Activated CD4-positive, alpha-beta T cell treated with anti-CD3 and anti-CD28 coated beads for 4 hours (primary cell): ENCODE measurements at regions not wholly inside any gene's neighbourhood (a gene's known extent, or its start where the extent isn't known, plus 50 kb on each side); places are given as distances from the start of the nearest gene placed in this dataset.

ENCODE experiments used
- DNase-seq, 2 donors: peaks; one replicate each; pipeline ENCODE4 v3.0.0-alpha.2; 2020

DNA sequence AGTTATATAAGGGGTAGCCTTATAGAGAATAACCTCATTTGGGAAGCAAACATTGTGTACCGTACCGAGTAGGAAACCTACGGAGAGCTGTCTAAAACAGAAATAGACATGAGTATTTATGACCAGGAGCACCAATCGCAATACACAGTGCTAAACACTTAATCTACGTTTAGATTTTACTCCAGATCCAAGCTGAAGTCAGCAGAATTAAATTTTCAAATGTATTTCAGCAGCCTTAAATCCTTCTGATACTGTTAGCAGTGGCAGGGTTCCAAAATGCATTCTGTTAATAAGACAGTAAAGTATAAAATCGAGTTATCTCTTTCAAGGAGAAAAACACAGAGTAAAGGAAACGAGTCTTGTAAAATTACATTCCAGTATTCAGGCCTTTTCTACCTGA lies 118.1 kb upstream of the ZNF521 start:
- no peak for DNase-seq

GRCh38 chr18:25469489-25469888 lies 117.5 kb upstream of the ZNF521 start:
- no peak for DNase-seq

DNA sequence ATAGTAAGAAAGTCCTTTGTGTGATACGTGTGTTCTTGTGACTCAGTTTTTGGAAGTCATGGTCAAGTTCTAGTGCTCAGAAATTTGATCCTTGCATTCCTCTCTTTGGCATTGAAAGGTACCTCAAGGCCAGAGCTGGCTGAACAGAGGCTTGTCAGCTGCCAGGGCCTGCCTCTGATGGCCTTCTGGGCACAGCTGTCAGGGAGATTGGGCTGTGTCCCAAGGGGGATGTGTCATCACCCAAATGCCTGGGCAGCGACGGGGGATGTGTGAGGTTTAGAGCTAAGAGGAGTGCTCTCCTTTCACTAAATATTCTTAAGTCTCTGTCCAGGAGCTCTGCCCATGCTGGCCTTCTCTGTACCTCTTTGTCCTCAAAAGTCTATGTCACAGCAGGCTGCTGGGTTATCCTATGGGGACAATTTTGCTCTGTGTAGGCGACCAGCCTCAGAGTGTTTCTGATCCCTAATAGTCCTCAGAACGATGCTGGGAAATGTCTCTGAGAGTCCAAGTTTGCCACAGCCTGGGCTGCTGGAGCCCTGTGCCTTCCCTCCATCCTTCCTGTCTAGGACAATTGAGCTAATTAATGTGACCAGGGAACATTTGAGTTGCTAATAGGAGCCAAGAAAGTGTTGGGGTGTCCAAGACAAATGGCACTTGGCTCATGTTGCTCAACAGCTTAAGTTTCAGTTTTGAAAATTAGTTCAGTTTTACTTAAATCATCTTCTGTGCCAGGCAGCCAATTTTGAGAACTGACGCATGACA lies 115.4 kb upstream of the ZNF521 start:
- no peak for DNase-seq

DNA sequence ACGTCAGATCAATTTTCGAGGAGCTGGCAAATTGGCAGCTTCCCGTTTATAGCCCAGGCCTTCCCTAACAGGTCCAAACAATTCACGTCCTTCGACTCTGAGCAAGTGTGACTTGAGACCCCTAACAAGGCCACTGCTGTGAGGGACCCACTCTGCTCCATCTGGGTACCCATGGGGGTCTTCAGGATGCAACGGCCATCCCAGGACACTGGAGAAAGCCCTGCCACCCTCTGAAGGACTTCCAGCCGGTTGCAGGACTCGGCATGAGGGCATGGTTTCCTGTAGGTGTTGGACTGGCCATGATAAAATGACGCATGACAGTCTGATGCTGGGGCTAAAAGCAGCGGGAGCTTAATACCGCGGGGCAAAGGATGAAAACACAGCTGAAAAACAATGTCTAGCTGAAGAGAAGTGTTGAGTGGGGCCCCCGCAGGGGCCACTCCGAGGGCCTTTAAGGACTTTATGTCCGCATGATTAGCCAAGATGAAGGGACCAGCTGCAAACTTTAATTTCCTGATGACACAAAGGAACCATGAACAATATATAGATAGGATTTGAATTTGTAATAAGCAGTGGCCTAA lies 113.3 kb upstream of the ZNF521 start:
- DNase-seq = no peak

- no peak for DNase-seq
Observed at GRCh38 chr18:25464227-25464626, 112.3 kb upstream of the ZNF521 start.

DNA sequence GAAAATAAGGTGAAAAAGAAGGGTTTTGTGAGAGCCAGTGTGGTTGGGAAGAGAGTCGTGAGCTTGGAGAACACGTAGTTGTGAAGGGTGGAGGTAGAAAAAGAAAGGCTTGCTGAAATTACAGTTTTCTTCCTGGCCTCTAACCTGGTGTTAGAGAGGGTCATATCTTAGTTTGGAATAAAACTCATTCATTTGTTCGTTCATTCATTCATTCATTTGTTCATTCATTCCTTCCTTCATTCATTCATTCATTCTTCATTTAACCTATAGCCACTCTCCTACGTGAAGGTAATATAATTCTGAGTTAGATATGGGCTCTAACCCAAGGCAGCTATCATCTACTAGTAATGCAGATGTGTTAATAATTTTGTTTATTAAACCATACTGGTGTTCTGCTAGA lies 111.8 kb upstream of the ZNF521 start:
- no peak for DNase-seq

GRCh38 chr18:25459814-25460213 lies 107.8 kb upstream of the ZNF521 start:
- no peak for DNase-seq

- no peak for DNase-seq
Observed at GRCh38 chr18:25457601-25458000, 105.6 kb upstream of the ZNF521 start.

- no peak for DNase-seq
Observed at GRCh38 chr18:25457126-25457525, 105.2 kb upstream of the ZNF521 start.

GRCh38 chr18:25456334-25457010 lies 104.5 kb upstream of the ZNF521 start:
- no peak for DNase-seq

GRCh38 chr18:25455646-25456045 lies 103.7 kb upstream of the ZNF521 start:
- no peak for DNase-seq

- no peak for DNase-seq
Observed at GRCh38 chr18:25455159-25455558, 103.2 kb upstream of the ZNF521 start.

GRCh38 chr18:25454730-25455129 lies 102.8 kb upstream of the ZNF521 start:
- no peak for DNase-seq

- DNase-seq = no peak
Observed at GRCh38 chr18:25454270-25454659, 102.3 kb upstream of the ZNF521 start.

DNA sequence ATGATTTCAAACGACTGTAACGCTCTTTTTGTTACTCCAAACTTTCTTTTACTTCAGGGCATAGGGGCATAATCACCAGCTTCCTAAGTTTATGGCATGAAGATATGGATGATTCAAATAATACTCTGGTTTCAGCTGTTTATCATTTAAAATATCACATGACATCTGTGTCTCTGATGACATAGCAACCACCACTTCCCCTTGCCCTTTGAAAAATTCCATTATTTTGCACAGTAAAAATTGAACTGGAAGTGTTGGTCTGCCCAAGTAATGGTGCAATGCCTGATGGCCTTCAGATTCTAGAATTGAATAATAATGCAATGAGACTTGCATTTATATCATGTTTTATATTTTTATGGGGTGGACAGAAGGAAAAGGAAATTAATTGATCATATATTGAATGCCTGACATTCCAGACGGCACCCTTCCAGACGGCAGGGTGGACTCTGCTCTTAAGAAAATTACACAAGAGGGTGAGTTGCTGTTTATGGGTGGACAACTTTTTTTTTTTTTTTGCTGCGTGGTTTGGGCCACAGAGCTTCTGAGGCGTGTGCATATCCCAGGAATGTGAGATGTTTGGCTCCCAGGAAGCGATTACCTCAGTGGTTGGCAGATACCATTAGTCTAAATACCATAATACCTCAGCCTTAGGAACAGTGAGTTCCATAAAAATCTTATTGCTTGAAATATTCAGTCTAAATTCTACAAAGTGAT lies 101.7 kb upstream of the ZNF521 start:
- no peak for DNase-seq

DNA sequence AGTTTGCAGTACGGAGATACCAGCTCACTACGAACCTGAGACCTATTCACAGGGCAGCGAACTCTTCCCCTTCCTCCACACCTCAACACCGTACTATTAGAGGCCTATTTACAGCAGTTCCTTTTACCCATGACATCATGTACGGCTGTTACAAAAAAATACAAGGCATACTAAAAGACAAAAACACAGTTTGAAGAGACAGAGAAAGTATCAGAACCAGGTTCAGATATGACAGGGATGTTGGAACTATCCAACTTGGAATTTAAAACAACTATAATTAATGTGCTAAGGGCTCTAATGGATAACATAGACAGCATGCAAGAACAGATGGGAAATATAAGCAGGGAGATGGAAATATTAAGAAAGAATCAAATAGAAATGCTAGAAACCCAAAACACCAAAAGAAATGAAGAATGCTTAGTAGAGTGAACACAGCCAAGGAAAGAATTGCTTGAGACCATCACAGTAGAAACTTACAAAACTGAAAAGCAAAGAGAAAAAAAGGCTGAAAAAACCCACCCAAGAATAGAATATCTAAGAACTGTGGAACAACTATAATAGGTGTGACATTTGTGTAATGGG lies 99.2 kb upstream of the ZNF521 start:
- DNase-seq = no peak

- no peak for DNase-seq
Observed at GRCh38 chr18:25449046-25449445, 97.1 kb upstream of the ZNF521 start.

DNA sequence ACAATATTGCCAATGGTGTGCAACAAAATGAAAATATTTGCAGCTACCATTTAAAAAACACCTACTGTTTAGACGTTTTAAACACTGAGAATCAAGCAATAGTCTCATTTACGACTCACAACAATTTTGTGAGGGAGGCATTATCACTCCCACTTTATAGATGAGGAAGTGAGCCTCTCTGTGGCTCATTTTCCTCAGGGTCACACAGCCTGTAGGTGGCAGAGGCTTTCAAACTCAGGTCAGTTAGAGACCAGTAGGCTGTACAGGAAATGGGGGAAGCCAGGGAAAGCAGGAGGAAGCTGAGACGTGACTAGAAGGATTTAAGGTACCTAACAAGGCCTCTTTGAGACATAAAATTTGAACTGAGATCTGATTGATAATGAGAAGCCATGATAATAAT lies 95.0 kb upstream of the ZNF521 start:
- DNase-seq = no peak

DNA sequence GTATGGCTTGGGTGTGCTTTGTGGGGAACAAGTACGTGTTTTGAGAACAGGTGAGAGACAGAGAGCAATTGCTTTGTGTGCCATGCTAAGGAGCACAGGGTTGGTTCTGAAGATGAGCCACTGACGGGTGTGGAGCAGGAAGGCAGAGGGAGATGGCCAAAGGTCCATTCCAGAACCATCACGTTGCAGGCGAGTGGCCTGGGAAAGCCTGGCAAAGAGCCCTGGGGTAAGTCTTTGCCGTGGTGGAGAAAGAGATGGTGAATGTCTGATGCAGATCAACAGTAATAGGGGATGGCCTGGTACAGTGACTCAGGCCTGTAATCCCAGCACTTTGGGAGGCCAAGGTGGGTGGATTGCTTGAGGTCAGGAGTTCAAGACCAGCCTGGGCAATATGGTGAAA lies 93.5 kb upstream of the ZNF521 start:
- DNase-seq = no peak

DNA sequence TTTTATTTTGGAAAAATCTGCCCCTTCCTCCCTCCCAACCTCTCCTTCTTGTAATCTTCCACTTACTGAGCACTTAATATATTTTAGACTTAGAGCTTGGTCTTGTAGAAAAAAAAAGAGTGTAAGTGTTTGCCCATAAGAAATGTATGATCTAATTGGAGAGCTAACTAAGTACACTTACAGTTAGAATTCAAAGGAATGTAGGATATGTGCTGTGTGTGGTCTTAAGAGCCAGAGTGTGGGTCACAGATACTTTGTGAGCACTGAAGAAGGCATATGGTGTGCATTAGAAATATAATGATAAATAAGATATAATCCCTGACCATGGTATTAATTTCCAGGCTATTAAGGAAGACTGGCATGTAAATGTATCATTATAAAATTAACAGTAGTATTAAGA lies 91.8 kb upstream of the ZNF521 start:
- DNase-seq = no peak

DNA sequence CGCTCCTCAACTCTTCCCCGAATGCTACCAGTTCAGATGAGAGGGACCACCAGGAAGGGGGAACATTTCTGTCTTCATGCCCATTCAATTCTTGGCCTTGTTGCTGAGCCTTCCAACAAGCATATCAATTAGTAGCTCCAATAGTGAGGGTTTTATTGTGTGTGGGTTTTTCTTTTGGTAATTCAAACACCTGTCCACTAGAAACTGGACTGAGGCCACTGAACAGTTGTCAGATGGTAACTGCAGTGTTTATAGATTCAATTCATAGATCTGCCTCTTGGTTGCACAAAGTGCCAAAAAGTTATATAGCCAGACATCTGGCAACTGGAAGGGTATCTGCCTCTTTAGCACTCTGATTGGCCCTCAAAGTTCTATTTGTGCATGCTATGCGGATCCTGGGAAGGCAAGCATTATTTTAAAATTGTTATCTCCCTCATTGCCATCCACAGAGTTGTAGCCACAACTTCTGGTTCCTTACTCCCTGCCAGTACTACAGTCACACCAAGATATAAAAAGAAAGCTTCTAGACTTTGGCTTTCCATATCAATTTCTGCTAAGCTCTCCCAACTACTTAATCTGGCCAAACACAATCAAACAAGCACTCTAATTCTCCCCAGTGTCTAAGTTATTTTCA lies 83.3 kb upstream of the ZNF521 start:
- no peak for DNase-seq

DNA sequence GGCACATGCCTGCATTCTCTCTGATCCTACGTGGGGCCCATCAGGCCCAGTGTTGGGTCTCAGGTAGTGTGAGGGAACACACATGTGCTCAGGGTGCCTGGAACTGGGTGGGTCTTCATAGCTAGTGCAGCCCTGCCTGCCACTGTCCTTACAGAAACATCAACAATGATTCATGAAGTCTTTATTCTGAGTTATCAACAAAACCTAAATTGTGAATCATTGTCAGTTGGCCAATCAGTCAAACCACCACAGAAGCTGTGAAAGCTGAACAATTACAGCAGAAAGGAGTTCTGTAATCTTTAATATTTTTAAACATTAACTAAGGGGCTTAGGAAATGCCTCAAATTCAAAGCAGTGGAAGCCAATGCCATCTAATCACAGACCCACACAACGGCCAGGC lies 82.8 kb upstream of the ZNF521 start:
- DNase-seq = no peak

- no peak for DNase-seq
Observed at GRCh38 chr18:25433590-25433989, 81.6 kb upstream of the ZNF521 start.
